ENCODE measurements at regions not wholly inside any gene's neighbourhood (a gene's known extent, or its start where the extent isn't known, plus 50 kb on each side); places are given as distances from the start of the nearest gene placed in this dataset.
A peak's percentile ranks its signal among the peaks of the same experiment; 100 is the strongest.

DNA sequence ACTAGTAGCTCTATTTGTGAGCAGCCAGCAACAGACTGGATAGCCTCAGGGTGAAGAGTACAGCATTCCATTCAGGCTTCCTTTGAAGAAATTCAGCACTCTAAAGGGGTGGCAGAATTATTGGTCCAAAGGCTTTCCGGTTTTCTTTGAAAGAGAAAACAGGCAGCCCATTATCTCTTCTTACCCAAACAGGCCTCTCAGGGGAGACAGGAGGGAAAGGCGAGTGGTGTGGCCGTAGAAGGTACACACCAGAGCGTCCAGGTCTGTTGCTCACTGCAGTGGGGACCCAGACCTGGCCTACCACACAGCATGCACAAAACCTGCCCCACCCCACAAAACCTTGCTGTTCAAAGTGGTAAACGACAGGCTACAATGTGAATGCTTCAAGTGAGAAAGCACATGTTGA, 83.3 kb downstream of the ZNF608 start:
- DNase-seq = no peak

GRCh38 chr5:124662181-124662781, 84.2 kb downstream of the ZNF608 start:
- no peak for DNase-seq

DNA sequence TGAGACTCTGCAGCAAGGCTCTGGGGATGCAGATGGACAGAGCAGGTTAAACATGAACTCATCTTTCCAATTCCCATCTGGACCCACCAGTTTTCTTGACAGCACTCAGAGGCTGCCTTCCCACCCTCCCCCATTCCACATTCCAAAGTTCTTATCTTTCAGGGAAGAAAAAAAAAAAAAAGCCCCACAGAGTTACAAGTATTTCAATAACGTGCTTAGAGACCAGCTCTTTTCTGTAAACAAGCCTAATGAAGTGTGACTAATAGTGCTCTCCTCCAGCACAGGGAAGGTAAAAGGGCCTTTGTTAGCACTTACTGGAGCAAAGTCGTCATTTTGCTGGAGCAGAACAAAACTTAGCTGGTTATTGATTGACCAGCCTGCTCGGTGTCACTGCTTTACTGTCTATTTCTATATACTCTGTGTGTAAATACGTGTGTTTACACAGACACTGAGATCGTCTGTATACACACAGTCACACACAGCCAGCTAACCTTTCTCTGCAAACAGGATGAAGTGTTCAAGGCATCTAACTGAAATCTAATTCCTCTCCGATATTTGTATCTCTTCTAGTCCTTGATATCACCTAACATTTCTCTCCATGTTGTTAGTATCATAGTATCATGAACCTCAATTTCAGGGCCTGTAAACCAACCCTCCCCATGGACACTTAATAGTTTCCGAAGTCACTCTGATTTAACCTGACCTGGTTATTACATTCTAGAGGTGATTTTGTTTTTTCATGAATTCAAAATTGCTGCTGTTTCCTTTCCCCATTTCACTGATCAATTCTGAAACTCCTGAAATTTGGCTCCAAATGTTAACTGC, 84.9 kb downstream of the ZNF608 start:
- DNase-seq = peak; percentile 73

GRCh38 chr5:124660229-124661093, 86.0 kb downstream of the ZNF608 start:
- no peak for DNase-seq

GRCh38 chr5:124659798-124660197, 86.6 kb downstream of the ZNF608 start:
- no peak for DNase-seq

DNA sequence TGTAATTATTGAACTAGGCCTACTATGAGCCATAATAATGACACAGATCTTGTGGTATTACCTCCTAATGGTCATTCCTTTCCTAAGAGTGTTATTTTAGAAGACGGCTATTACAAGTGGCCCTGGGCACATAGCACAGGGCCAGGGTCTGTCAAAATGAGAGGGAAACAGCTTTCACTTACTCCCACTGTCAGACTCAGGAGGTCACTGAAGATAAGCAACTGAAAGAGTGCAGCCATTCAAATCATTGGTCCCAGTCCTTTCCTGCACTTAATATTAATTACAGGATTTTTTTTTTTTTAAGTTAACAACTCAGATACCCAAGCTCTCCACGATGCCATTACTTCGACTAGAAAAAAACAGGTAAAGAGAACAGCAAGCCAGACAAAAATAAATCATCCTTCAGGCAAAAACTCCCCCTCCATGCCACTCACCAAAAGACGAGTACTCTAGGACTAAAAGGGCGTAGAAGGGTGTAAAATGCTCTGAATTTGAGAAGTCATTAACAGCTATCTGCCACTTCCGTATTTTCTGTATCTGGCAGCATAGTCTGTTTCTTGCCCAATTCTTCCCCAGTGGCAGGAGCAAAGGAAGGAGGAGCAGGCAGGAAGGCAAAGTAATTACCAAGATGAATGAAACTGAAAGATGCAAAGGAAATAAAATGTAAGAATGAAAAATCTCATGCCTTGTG, 87.4 kb downstream of the ZNF608 start:
- no peak for DNase-seq

DNA sequence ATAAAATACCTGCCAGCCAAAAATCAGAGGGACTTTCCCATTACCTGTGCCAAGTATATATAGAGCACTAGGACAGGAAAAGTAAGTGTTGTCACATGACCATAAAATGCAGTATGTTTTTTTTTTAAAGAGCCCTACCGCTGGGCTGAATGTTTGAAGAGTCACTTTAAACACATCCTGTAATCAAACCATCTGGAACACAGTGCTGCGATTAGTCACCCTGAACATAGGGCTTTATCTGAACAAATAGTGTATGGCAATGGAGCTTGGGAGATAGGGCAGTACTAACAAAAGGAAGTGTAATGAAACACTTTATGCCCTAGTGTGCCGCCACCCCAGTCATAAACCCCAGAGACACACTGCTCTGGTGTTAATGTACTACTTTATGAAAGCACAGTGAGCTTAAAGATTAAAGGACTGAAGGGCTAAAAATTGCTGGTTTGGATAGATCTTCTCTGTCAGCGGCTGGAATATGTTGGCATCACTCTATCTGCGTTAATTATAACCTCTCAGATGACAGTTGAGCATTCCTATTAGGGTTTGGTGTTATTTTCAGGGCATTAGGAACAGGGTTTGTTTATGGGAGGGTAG, 90.4 kb downstream of the ZNF608 start:
- DNase-seq = peak; percentile 49

- DNase-seq = no peak
Observed at GRCh38 chr5:124655251-124655917, 91.1 kb downstream of the ZNF608 start.

- DNase-seq = no peak
Observed at GRCh38 chr5:124654418-124654817, 92.0 kb downstream of the ZNF608 start.

GRCh38 chr5:124653666-124654065, 92.8 kb downstream of the ZNF608 start:
- DNase-seq = no peak

DNA sequence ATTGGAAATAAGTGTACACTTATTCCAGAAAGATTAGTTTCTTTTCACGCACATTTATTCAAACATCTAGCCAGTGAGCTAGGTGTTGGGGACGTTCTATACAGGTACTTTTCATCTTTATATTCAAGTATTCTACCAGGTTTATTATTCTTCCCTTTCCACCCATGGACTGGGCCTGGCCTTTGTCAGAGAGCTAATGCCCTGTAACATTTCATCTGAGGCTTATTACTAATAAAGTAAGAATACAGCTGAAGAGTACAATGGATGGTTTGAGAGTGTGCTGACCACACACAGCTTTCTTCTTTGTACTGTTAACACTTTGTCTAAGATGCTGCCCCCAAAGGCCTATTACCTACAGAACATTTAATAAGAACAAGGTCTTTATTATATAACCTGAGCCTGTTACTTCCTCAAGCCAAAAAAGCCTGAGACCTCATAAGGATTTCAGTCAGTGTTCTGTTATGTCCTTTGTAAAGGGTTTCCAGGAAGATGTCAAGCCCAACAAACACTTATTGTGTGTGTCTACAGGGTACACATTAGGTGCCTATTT, 93.5 kb downstream of the ZNF608 start:
- DNase-seq = no peak

GRCh38 chr5:124652514-124652819, 94.0 kb downstream of the ZNF608 start:
- no peak for DNase-seq

GRCh38 chr5:124651663-124652513, 94.6 kb downstream of the ZNF608 start:
- DNase-seq = peak; percentile 56

GRCh38 chr5:124650951-124651662, 95.3 kb downstream of the ZNF608 start:
- DNase-seq = no peak

DNA sequence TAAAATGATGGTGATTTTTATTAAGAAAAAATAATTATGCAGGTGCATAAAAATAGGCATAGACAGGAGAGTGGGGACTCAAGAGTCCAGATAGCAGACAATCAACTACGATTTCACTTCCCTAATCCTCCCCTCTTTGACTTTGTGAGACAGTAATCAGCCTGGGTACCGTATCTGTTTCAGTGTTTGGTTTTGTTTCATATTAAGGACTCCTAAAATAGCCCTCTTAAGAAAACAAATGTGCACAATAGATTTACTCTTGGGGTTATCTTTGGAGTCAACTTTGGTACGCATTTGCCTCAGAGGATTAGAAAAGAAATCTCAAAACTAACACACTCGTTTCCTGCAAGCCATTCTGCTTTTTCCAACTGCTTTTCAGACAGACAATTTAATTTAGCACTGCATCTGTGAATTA, 96.3 kb downstream of the ZNF608 start:
- DNase-seq = no peak

GRCh38 chr5:124649491-124650146, 96.8 kb downstream of the ZNF608 start:
- peak; percentile 82 for DNase-seq

GRCh38 chr5:124648902-124649467, 97.5 kb downstream of the ZNF608 start:
- DNase-seq = no peak

GRCh38 chr5:124647352-124647751, 99.1 kb downstream of the ZNF608 start:
- no peak for DNase-seq

- no peak for DNase-seq
Observed at GRCh38 chr5:124645396-124645795, 101.0 kb downstream of the ZNF608 start.
